Heart right ventricle (tissue), 16 donors: ENCODE measurements at regions not wholly inside any gene's neighbourhood (a gene's known extent, or its start where the extent isn't known, plus 50 kb on each side); places are given as distances from the start of the nearest gene placed in this dataset.
"Not testable (repeated sequence)": the region's sequence is repeated elsewhere in the genome, so short reads cannot be mapped to it uniquely, and the experiment has no call there.

Experiments
- ATAC-seq, 8 donors: fragments of 200-7000 bp; cut with Tn5 transposase; one replicate each; pipeline ENCODE4 v1.9.1; 2020; ENCODE audit warnings: mild to moderate bottlenecking in 8 of 8, moderate library complexity in 8 of 8, moderate number of reproducible peaks in 1 of 8
- DNase-seq, 2 donors: peaks; one replicate each; pipeline ENCODE4 v3.0.0-alpha.2; 2020
- H3K27ac ChIP-seq, 10 donors: fragments of 200-600 bp; sonication (generic) in 2 of 10; one replicate each; pipeline versions ENCODE4 v1.5.0 to v1.8.0; 2020 to 2022; ENCODE audit warnings: mild to moderate bottlenecking in 3 of 10
- H3K27me3 ChIP-seq, 7 donors: fragments of 200-600 bp; one replicate each; pipeline ENCODE4 v1.8.0; 2021 to 2022; ENCODE audit warnings: mild to moderate bottlenecking in 2 of 7
- H3K36me3 ChIP-seq, 9 donors: fragments of 200-600 bp; sonication (generic) in 1 of 9; one replicate each; pipeline versions ENCODE4 v1.5.0 to v1.8.0; 2020 to 2022; ENCODE audit warnings: mild to moderate bottlenecking in 2 of 9
- H3K4me1 ChIP-seq, 9 donors: fragments of 200-600 bp; sonication (generic) in 1 of 9; one replicate each; pipeline versions ENCODE4 v1.5.0 to v1.8.0; 2020 to 2022; ENCODE audit warnings: mild to moderate bottlenecking in 4 of 9
- H3K4me3 ChIP-seq, 10 donors: fragments of 200-600 bp; sonication (generic) in 2 of 10; one replicate each; pipeline versions ENCODE4 v1.5.0 to v1.8.0; 2020 to 2022; ENCODE audit warnings: mild to moderate bottlenecking in 7 of 10, moderate library complexity in 2 of 10
- H3K9me3 ChIP-seq, 11 donors: fragments of 200-600 bp in 10 of 11; sonication (generic) in 2 of 11; one replicate each; pipeline versions ENCODE4 v1.5.0 to v1.8.0; 2013 to 2022; ENCODE audit warnings: mild to moderate bottlenecking in 2 of 11, control low read depth in 1 of 11, moderate library complexity in 1 of 11
- CTCF ChIP-seq, 9 donors: fragments of 200-600 bp; sonication (generic) in 2 of 9; IDR thresholded peaks; one replicate each; pipeline versions ENCODE4 v1.5.0 to v1.8.0; 2021 to 2022; ENCODE audit warnings: antibody characterized with exemption in 9 of 9, mild to moderate bottlenecking in 5 of 9, moderate library complexity in 1 of 9
- WGBS, 2 donors: extraction: QIAGEN DNeasy Blood & Tissue Kit; methylation state at CpG; one replicate each; pipeline ENCODE4 v1.1.7; 2013; ENCODE audit warnings: inconsistent platforms in 1 of 2; 5-methylcytosine and 5-hydroxymethylcytosine counted together
- intact Hi-C, 10 donors: fragments of 100-400 bp; cut with DNase I; formaldehyde crosslinking; loops; one replicate each; pipeline versions ENCODE4 v1.11.1 to v1.14.2; 2022
- donor health status: Arrhythmogenic right ventricular cardiomyopathy.
- donor health status: ischemic (EF 13 %, LVEDD 7.1; RV severe dilation, severe dysfunction).
- donor health status: healthy with polysubstance abuse.
- donor health status: DM: no; HTN: yes; CAD: no.
- donor health status: DM: no; HTN: no; CAD: no.
- donor health status: ischemic (EF 25% LVEDD 6.9; RV normal size, moderate dysfunction).
- donor health status: ischemic (EF 25% LVEDD 5.7; RV mildly dilated, moderate dysfunction).
- donor health status: healthy.
- donor health status: DM: yes; HTN: yes; CAD: no.
- donor health status: Ischemic cardiomyopathy.
- donor health status: ischemic (EF 35%, LVEDD 5.7; RV mildly dilated, moderate dysfunction).
- donor health status: nonischemic (EF 11% LVEDD 7.7; RV severe dilation, severe dysfunction).
- donor health status: DM: yes; HTN: yes; CAD: no.
- donor health status: PGD.
- donor health status: ischemic (EF 29% LVEDD 5.4; RV normal size, mild dysfunction).
- donor health status: nonischemic (EF 23%, LVEDD 6.1; RV moderate dilation, normal function).

- no peak overlapping the region for H3K27ac ChIP-seq
- H3K27me3 ChIP-seq, result no peaks in the 10 kb centered on the region
- ATAC-seq, result no peak
- no peaks in the 10 kb centered on the region for H3K36me3 ChIP-seq
- no peak for DNase-seq
- H3K4me3 ChIP-seq, result no peak overlapping the region
- no peaks in the 10 kb centered on the region for H3K4me1 ChIP-seq
- intact Hi-C loops, result no loop called here
- no peak for TF ChIP-seq CTCF (IDR thresholded peaks at IDR 0.05)
- H3K9me3 ChIP-seq, result peaks cover 0 to 37% (median 6%) of the 10 kb centered on the region in 11 donors
Measured at GRCh38 chr4:117135634-117136354, 50.4 kb upstream of the TRAM1L1 start.

GRCh38 chr4:117137145-117137544 is 51.8 kb upstream of the TRAM1L1 start:
- no peaks in the 10 kb centered on the region for H3K4me1 ChIP-seq
- no peak overlapping the region for H3K27ac ChIP-seq
- no peak for ATAC-seq
- H3K9me3 ChIP-seq, result peaks cover 0 to 37% (median 6%) of the 10 kb centered on the region in 11 donors
- 63 to 70% methylated on average over 2 of the region's 2 CpGs for WGBS, 2 donors
- H3K4me3 ChIP-seq, result no peak overlapping the region
- H3K27me3 ChIP-seq, result no peaks in the 10 kb centered on the region
- no peaks in the 10 kb centered on the region for H3K36me3 ChIP-seq
- DNase-seq, result no peak
- intact Hi-C loops, result no loop called here
- no peak for TF ChIP-seq CTCF (IDR thresholded peaks at IDR 0.05)

GRCh38 chr4:117138732-117139131 is 53.4 kb upstream of the TRAM1L1 start:
- H3K4me3 ChIP-seq, H3K27ac ChIP-seq, H3K36me3 ChIP-seq, DNase-seq, H3K27me3 ChIP-seq, ATAC-seq, H3K4me1 ChIP-seq, intact Hi-C loops: not testable (repeated sequence)
- 86 to 91% methylated on average over 3 of the region's 3 CpGs for WGBS, 2 donors
- H3K9me3 ChIP-seq, result peaks cover 0 to 37% (median 6%) of the 10 kb centered on the region in 11 donors

- Histone ChIP-seq H3K36me3 (no peaks in the 10 kb centered on the region), H3K27ac (no peak overlapping the region), H3K27me3 (no peaks in the 10 kb centered on the region), H3K9me3 (peaks cover 0 to 10% (median 0%) of the 10 kb centered on the region in 11 donors), H3K4me3 (no peak overlapping the region), H3K4me1 (no peaks in the 10 kb centered on the region)
- intact Hi-C loops, result no loop called here
- WGBS, 2 donors, result 90 to 94% methylated on average over 6 of the region's 6 CpGs
- TF ChIP-seq CTCF (IDR thresholded peaks at IDR 0.05), result no peak
- no peak for DNase-seq
- no peak for ATAC-seq
Measured at GRCh38 chr4:117154251-117154650, 68.9 kb upstream of the TRAM1L1 start.

- no peak overlapping the region for H3K27ac ChIP-seq
- ATAC-seq (no peak), DNase-seq (no peak)
- no peak for TF ChIP-seq CTCF (IDR thresholded peaks at IDR 0.05)
- no peak overlapping the region for H3K4me3 ChIP-seq
- 29 to 34% methylated on average over 2 of the region's 2 CpGs for WGBS, 2 donors
- intact Hi-C loops, result no loop called here
- no peaks in the 10 kb centered on the region for H3K36me3 ChIP-seq
- no peaks in the 10 kb centered on the region for H3K4me1 ChIP-seq
- no peaks in the 10 kb centered on the region for H3K27me3 ChIP-seq
- H3K9me3 ChIP-seq, result peaks cover 0 to 6% (median 0%) of the 10 kb centered on the region in 11 donors
Measured at GRCh38 chr4:117156806-117157205, 71.4 kb upstream of the TRAM1L1 start.
